ENCODE measurements at regions not wholly inside any gene's neighbourhood (a gene's known extent, or its start where the extent isn't known, plus 50 kb on each side); places are given as distances from the start of the nearest gene placed in this dataset.

DNA sequence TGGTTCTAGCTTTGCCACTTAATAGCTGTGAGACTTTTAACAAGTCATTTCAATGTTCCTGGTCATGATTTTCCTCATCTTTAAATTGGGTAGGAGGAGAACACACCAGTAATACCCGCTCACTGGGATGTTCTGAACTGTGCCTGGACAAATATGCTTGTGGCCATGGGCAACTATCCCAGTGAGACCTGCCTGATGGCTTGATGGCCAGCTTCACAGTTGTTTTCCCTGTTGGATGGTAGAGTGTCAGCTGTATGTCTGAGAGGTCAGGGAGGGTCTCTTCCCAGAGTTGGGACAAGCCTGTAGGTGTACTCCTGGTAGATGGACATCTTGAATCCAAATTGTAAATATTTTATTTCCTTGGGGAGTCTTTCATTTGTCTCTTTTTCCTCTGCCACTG lies 92.5 kb upstream of the PFN2 start:
- TF ChIP-seq, protein P1, sequence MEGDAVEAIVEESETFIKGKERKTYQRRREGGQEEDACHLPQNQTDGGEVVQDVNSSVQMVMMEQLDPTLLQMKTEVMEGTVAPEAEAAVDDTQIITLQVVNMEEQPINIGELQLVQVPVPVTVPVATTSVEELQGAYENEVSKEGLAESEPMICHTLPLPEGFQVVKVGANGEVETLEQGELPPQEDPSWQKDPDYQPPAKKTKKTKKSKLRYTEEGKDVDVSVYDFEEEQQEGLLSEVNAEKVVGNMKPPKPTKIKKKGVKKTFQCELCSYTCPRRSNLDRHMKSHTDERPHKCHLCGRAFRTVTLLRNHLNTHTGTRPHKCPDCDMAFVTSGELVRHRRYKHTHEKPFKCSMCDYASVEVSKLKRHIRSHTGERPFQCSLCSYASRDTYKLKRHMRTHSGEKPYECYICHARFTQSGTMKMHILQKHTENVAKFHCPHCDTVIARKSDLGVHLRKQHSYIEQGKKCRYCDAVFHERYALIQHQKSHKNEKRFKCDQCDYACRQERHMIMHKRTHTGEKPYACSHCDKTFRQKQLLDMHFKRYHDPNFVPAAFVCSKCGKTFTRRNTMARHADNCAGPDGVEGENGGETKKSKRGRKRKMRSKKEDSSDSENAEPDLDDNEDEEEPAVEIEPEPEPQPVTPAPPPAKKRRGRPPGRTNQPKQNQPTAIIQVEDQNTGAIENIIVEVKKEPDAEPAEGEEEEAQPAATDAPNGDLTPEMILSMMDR (IDR thresholded peaks at IDR 0.05; ENCODE audit: borderline replicate concordance, control extremely low read depth, extremely low read depth, insufficient read depth, missing control alignments): no peak
- no peak for DNase-seq (ENCODE audit: low spot score)
- in situ Hi-C loops (cut with MboI; ENCODE audit: low sequenced_read_pairs, unreplicated experiment): no loop called here

DNA sequence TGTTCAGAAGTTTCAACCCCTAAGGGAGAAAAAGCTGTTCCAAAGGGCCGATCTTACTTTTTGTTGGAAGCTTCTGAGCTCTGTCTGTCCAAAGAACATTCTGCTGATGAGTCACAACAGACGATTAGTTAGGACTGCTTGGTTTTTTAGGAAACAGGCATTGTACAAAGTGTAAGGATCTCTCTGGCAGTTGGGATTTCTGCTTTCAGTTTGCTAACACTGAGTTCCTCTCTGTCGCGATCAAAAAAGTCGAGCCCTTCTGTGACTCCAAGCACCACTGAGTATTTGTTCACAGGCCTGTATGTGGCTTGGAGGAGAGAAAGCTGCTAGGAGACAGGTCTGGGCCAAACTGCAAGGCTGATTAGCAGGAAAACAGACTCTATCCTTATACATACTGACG lies 91.8 kb upstream of the PFN2 start:
- no peak for DNase-seq (ENCODE audit: low spot score)
- in situ Hi-C loops (cut with MboI; ENCODE audit: low sequenced_read_pairs, unreplicated experiment): no loop called here
- TF ChIP-seq, protein P1 (IDR thresholded peaks at IDR 0.05; ENCODE audit: borderline replicate concordance, control extremely low read depth, extremely low read depth, insufficient read depth, missing control alignments): no peak

DNA sequence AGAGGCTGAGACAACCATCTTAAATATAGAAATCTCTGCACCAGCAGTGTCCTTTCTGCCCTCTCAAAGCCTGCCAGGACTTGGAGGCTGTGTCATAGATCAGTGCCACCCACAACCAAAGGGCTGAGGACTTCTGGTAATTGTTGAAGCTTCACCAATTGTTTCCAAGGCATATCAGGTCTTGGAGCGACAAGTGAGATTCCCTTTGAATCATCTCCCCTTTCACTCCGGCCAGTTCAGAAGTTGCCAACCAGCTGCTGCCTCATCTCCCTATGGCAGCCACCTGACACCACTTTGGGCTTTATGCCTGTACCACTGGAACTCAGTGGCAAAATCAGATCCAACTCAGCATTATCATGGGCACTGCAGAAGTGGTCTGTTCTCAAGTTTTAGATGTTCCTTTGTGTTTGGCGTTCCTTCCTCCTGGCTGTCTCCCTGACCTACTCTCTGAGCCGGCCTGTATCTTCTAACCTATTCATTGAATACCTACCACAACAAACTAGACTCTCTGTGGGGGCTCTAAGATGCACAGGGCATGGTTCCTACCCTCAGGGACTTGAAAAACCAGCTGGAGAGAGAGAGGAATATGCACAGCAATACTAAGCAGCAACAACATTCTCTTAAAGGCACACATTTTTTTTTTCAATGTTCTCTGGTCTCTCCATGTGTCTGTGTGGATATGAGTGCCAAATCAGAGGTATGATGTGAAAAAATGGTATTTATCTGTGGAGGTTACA lies 90.8 kb upstream of the PFN2 start:
- in situ Hi-C loops (cut with MboI; ENCODE audit: low sequenced_read_pairs, unreplicated experiment): no loop called here
- TF ChIP-seq, protein P1 (IDR thresholded peaks at IDR 0.05; ENCODE audit: borderline replicate concordance, control extremely low read depth, extremely low read depth, insufficient read depth, missing control alignments): no peak
- no peak for DNase-seq (ENCODE audit: low spot score)

DNA sequence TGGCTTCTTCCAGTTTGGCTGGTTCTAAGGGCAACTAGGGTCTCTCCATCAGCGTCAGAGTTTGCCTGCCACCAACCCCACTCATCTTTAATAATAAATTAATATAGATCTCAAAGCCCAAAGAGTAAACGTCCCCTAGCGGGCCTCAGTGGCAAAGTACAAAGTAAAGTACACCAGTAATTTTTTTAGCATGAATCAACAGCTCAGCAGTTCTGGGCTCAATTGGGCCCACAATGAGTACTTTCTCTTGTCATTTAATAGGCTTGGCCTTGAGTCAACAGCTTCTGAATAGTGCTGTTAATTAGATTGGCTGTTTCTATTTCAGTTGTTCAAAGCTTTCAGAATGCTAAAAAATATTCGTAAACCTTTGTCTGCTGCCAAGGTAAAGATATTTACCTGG lies 89.0 kb upstream of the PFN2 start:
- DNase-seq (ENCODE audit: low spot score): no peak
- TF ChIP-seq, protein P1 (IDR thresholded peaks at IDR 0.05; ENCODE audit: borderline replicate concordance, control extremely low read depth, extremely low read depth, insufficient read depth, missing control alignments): no peak
- in situ Hi-C loops (cut with MboI; ENCODE audit: low sequenced_read_pairs, unreplicated experiment): no loop called here

DNA sequence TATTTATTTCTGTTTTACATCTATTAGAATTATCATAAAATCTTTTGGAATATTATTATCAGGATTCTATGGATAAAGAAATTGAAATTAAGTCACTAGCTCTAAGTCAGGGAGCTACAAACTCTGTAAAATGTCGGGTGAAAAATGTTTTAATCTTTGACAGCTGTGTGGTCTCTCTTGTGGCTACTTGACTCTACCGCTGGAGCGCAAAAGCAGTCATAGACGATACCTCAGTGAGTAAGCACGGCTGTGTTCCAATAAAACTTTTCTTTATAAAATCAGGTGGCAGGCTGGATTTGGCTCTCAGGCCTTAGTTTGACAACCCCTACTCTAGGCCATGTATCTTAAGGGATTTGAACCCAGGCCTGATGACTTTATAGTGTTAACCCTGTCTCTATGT lies 88.5 kb upstream of the PFN2 start:
- TF ChIP-seq, protein P1 (IDR thresholded peaks at IDR 0.05; ENCODE audit: borderline replicate concordance, control extremely low read depth, extremely low read depth, insufficient read depth, missing control alignments): no peak
- in situ Hi-C loops (cut with MboI; ENCODE audit: low sequenced_read_pairs, unreplicated experiment): no loop called here
- DNase-seq (ENCODE audit: low spot score): no peak

DNA sequence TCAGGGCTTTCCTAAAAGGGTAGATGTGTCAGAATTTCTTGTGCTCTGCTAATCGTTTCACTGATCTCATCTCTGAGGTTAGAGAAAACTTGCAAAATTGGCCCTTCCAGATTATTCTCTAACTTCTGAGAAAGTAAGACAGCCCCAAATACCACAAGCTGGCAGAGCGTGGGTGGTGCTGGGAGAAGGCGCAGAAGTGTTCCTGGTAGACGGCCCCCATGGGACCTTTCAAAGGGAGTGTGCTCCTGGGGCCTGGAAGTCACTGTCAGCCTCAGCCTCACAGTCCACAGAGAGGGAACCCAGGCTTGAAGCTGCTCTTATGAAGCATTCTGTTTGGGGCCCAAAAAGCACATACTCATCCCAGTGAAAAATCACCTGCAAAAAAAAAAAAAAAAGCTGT lies 86.5 kb upstream of the PFN2 start:
- in situ Hi-C loops (cut with MboI; ENCODE audit: low sequenced_read_pairs, unreplicated experiment): no loop called here
- TF ChIP-seq, protein P1 (IDR thresholded peaks at IDR 0.05; ENCODE audit: borderline replicate concordance, control extremely low read depth, extremely low read depth, insufficient read depth, missing control alignments): no peak

More for the DNA sequence above, 86.5 kb upstream of the PFN2 start:
- no peak for DNase-seq (ENCODE audit: low spot score)

All from GM13976 (cell line).